ENCODE measurements at regions not wholly inside any gene's neighbourhood (a gene's known extent, or its start where the extent isn't known, plus 50 kb on each side); places are given as distances from the start of the nearest gene placed in this dataset.

DNA sequence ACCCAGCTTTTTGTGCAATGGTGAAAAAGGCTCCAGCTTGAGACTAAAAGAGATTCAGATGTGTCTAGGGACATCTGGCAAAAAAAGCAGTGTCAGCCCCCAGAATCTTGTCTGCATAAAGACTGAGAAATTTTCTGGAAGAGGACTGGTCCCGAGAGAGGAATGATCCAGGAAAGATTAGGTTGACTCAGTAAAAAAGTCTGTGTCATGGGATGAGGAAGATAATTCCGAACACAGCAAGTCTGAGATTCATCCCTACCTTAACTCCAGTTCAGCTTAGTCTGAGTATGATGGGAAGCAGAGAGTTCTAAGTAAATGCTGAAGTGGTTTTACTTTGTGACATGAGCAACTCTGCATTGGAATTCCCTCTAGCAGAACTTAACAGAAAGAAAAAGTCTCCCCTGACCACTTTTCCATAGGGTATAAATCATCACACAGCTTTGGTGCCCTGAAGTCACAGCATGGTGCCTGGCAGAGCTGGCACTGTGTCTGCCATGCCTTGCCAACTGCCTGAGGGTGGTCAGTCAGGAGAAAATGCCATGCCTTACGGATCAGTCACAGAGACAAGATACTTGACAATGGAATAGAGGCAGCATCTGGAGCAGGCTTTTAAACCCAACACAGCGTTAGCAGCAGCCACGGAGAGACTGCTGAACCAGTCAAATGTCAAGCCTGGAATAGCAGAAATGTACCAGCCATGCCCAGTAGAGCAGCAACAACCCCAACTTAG is 153.4 kb downstream of the ZC3H11B start:
- TF ChIP-seq, protein P1, sequence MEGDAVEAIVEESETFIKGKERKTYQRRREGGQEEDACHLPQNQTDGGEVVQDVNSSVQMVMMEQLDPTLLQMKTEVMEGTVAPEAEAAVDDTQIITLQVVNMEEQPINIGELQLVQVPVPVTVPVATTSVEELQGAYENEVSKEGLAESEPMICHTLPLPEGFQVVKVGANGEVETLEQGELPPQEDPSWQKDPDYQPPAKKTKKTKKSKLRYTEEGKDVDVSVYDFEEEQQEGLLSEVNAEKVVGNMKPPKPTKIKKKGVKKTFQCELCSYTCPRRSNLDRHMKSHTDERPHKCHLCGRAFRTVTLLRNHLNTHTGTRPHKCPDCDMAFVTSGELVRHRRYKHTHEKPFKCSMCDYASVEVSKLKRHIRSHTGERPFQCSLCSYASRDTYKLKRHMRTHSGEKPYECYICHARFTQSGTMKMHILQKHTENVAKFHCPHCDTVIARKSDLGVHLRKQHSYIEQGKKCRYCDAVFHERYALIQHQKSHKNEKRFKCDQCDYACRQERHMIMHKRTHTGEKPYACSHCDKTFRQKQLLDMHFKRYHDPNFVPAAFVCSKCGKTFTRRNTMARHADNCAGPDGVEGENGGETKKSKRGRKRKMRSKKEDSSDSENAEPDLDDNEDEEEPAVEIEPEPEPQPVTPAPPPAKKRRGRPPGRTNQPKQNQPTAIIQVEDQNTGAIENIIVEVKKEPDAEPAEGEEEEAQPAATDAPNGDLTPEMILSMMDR (conservative IDR thresholded peaks at IDR 0.05): no peak
- TF ChIP-seq EZH2 (IDR thresholded peaks at IDR 0.05; ENCODE audit: low read depth): no peak
